Gastrocnemius medialis (tissue), 4 donors: ENCODE measurements at regions not wholly inside any gene's neighbourhood (a gene's known extent, or its start where the extent isn't known, plus 50 kb on each side); places are given as distances from the start of the nearest gene placed in this dataset.

ENCODE experiments used
- ATAC-seq, 2 donors: fragments of 150-250 bp; one replicate each; pipeline ENCODE4 v1.9.1; 2016
- DNase-seq, 2 donors: peaks; one replicate each; pipeline ENCODE4 v3.0.0-alpha.2; 2019
- H3K27ac ChIP-seq, 4 donors: fragments of 200-600 bp; sonication (generic); 1 replicate in 1 of 4; 2 replicates in 3 of 4; pipeline ENCODE4 v1.5.1; 2016 to 2018; ENCODE audit warnings: mild to moderate bottlenecking in 2 of 4, moderate library complexity in 1 of 4
- H3K27me3 ChIP-seq, 3 donors: fragments of 200-600 bp; sonication (generic) in 2 of 3; 1 replicate in 1 of 3; 2 replicates in 2 of 3; pipeline versions ENCODE4 v1.5.1 to v1.6.0; 2016 to 2019; ENCODE audit warnings: mild to moderate bottlenecking in 1 of 3, moderate library complexity in 1 of 3
- H3K36me3 ChIP-seq, 2 donors: fragments of 200-600 bp; sonication (generic) in 1 of 2; one replicate each; pipeline ENCODE4 v1.5.1; 2017 to 2018
- H3K4me1 ChIP-seq, 2 donors: fragments of 200-600 bp; sonication (generic) in 1 of 2; one replicate each; pipeline ENCODE4 v1.5.1; 2016 to 2017; ENCODE audit warnings: mild to moderate bottlenecking in 2 of 2
- H3K4me3 ChIP-seq, 4 donors: fragments of 200-600 bp; sonication (generic) in 3 of 4; 1 replicate in 1 of 4; 2 replicates in 3 of 4; pipeline ENCODE4 v1.5.1; 2016 to 2019; ENCODE audit warnings: mild to moderate bottlenecking in 2 of 4
- H3K9me3 ChIP-seq, 3 donors: fragments of 200-600 bp; sonication (generic) in 2 of 3; 1 replicate in 1 of 3; 2 replicates in 2 of 3; pipeline ENCODE4 v1.5.1; 2016 to 2019
- POLR2A ChIP-seq, 2 donors: fragments of 450-650 bp; IDR thresholded peaks; one replicate each; pipeline ENCODE4 v1.6.1; 2017; ENCODE audit warnings: antibody characterized with exemption in 2 of 2, mild to moderate bottlenecking in 2 of 2, moderate library complexity in 2 of 2
- in situ Hi-C, 4 donors: fragments of 200-750 bp; cut with MboI; loops; one replicate each; pipeline versions ENCODE4 v1.15.0 to v1.8.0; 2017; ENCODE audit warnings: low sequenced_read_pairs in 4 of 4
- intact Hi-C: fragments of 100-400 bp; cut with DNase I; formaldehyde crosslinking; loops from one replicate; pipeline ENCODE4 v1.15.1; 2023; ENCODE audit warnings: low total_unique reads
- TF ChIP-seq, protein P1 (sequence below), 5 experiments: fragments of 450-650 bp in 3 of 5; fragments of 200-600 bp in 2 of 5; sonication (generic) in 2 of 5; IDR thresholded peaks in 4 of 5; conservative IDR thresholded peaks in 1 of 5; 1 replicate in 4 of 5; 2 replicates in 1 of 5; pipeline ENCODE4 v1.5.1; 2016 to 2019; ENCODE audit warnings: antibody characterized with exemption in 5 of 5, mild to moderate bottlenecking in 3 of 5, moderate library complexity in 3 of 5

DNA sequence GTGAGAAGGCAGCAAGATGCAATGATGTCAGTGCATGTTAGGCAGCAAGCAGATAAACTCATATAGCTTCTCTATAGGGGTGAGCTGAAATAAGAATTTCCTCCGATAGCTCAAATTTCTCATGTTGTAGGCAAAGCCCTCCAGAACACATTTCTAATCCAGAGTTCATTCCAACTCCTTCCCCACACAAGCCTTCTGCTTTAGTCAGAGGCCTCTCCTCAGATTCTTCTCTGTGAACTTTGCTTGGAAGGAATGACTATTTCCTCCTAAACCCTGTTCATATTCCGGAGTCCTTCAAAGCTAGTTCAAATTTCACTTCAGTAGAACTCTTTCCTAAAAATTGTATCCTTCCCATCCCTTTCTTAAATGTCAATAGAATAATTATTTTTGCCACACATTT is 144.8 kb downstream of the KCNJ2 start:
- no peak overlapping the region for H3K4me3 ChIP-seq
- H3K36me3 ChIP-seq, result no peaks in the 10 kb centered on the region
- H3K9me3 ChIP-seq, result no peaks in the 10 kb centered on the region
- H3K27ac ChIP-seq, result no peak overlapping the region
- TF ChIP-seq POLR2A (IDR thresholded peaks at IDR 0.05), result no peak
- TF ChIP-seq, protein P1, sequence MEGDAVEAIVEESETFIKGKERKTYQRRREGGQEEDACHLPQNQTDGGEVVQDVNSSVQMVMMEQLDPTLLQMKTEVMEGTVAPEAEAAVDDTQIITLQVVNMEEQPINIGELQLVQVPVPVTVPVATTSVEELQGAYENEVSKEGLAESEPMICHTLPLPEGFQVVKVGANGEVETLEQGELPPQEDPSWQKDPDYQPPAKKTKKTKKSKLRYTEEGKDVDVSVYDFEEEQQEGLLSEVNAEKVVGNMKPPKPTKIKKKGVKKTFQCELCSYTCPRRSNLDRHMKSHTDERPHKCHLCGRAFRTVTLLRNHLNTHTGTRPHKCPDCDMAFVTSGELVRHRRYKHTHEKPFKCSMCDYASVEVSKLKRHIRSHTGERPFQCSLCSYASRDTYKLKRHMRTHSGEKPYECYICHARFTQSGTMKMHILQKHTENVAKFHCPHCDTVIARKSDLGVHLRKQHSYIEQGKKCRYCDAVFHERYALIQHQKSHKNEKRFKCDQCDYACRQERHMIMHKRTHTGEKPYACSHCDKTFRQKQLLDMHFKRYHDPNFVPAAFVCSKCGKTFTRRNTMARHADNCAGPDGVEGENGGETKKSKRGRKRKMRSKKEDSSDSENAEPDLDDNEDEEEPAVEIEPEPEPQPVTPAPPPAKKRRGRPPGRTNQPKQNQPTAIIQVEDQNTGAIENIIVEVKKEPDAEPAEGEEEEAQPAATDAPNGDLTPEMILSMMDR (IDR thresholded peaks at IDR 0.05 in 4 of 5, conservative IDR thresholded peaks at IDR 0.05 in 1 of 5), result no peak
- H3K27me3 ChIP-seq, result no peaks in the 10 kb centered on the region
- ATAC-seq (no peak), DNase-seq (no peak)
- in situ Hi-C loops, result no loop called here
- H3K4me1 ChIP-seq, result peaks cover 28 to 30% of the 10 kb centered on the region in 2 donors
- intact Hi-C loops, result loop anchor here (10.0 kb wide), 1 partner anchor 149 kb away; the partner anchor contains the start of gene KCNJ2

DNA sequence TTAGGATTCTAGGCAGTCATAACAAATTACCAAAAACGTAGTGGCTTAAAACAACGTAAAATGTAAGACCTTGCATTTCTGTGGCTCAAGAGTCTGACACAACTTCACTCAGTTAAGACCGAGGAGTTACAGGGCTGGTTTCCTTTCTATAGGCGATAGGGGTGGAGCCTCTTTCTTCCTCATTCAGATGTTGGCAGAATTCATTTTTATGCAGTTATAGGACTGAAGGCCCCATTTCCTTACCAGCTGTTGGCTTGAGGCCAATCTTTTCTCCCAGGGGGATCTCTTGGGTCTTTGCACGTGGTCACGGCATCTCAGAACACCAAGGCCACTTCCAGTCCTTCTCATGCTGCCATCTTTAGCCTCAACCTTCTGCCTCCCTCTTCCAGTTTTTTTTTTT is 145.2 kb downstream of the KCNJ2 start:
- peaks cover 30% of the 10 kb centered on the region in 2 donors for H3K4me1 ChIP-seq
- ATAC-seq (no peak), DNase-seq (no peak)
- no peak for TF ChIP-seq POLR2A (IDR thresholded peaks at IDR 0.05)
- TF ChIP-seq, protein P1 (IDR thresholded peaks at IDR 0.05 in 4 of 5, conservative IDR thresholded peaks at IDR 0.05 in 1 of 5), result no peak
- H3K36me3 ChIP-seq, result no peaks in the 10 kb centered on the region
- intact Hi-C loops (loop anchor here (10.0 kb wide), 1 partner anchor 150 kb away; the partner anchor contains the start of gene KCNJ2), in situ Hi-C loops (no loop called here)
- H3K9me3 ChIP-seq, result no peaks in the 10 kb centered on the region
- no peaks in the 10 kb centered on the region for H3K27me3 ChIP-seq
- H3K27ac ChIP-seq, result no peak overlapping the region
- H3K4me3 ChIP-seq, result no peak overlapping the region

DNA sequence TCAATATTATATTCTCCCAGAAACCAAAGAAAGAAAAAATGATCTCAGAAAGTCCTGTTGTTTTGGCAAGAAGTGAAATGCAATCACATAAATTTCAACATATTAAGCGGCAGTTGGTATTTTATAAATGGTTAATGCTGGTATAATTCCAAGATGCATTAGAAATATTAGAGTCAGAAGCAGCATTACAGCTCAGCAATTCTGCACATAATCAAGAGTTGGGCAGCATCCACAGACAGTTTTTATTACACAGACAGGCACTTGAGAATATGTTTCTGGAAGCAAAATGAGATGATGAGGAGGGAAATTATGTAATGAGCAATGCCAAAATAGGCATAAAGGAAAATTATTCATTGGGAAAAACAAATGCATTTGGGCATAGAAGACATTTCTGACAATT is 148.1 kb downstream of the KCNJ2 start:
- intact Hi-C loops, result loop anchor here (10.0 kb wide), 1 partner anchor 153 kb away; the partner anchor contains the start of gene KCNJ2
- TF ChIP-seq, protein P1 (IDR thresholded peaks at IDR 0.05 in 4 of 5, conservative IDR thresholded peaks at IDR 0.05 in 1 of 5), result no peak
- no peak for TF ChIP-seq POLR2A (IDR thresholded peaks at IDR 0.05)
- Histone ChIP-seq H3K27me3 (no peaks in the 10 kb centered on the region), H3K27ac (no peak overlapping the region), H3K9me3 (no peaks in the 10 kb centered on the region), H3K4me3 (no peak overlapping the region), H3K36me3 (no peaks in the 10 kb centered on the region), H3K4me1 (peaks cover 18 to 23% of the 10 kb centered on the region in 2 donors)
- DNase-seq (no peak), ATAC-seq (no peak)
- in situ Hi-C loops, result no loop called here

DNA sequence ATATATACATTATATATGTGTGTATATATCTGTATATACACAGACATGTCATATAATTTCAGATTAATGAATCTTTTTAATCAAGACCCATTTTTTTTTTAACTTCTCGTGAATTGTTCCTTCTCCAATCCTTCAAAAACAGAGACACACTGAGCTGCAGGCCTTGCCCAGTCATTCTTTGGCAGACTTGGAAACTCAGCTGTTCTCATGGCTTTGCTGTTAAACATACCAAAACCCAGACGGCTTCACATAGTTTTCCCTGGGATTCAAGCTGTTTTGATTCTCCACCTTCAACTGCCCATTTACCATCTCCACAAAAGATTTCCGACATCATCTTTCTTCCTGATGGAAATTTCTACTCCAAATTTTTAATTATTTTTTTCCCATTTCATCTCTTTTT is 148.7 kb downstream of the KCNJ2 start:
- intact Hi-C loops (loop anchor here (10.0 kb wide), 1 partner anchor 153 kb away; the partner anchor contains the start of gene KCNJ2), in situ Hi-C loops (no loop called here)
- no peaks in the 10 kb centered on the region for H3K9me3 ChIP-seq
- H3K4me1 ChIP-seq, result peaks cover 17 to 23% of the 10 kb centered on the region in 2 donors
- DNase-seq (no peak), ATAC-seq (no peak)
- TF ChIP-seq, protein P1 (IDR thresholded peaks at IDR 0.05 in 4 of 5, conservative IDR thresholded peaks at IDR 0.05 in 1 of 5), result no peak
- no peak for TF ChIP-seq POLR2A (IDR thresholded peaks at IDR 0.05)
- no peaks in the 10 kb centered on the region for H3K27me3 ChIP-seq
- H3K36me3 ChIP-seq, result no peaks in the 10 kb centered on the region
- H3K27ac ChIP-seq, result no peak overlapping the region
- no peak overlapping the region for H3K4me3 ChIP-seq

DNA sequence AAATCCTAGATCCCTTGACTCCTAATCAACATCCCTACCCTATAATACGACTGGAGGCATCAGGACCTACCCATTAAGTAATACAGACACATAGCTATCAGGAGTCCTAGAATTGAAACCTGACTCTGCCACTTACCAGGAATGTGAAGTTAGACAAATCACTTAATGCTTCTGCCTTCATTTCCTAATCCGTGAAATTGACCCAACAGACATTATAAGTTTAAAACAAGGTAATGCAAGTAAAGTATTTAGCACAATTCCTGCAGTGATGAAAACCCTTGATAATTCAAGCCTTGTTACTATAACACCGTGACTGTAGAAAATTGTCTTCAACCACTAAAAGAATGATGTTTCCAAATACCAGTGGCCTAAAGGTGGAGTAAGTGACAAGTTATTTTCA is 150.2 kb downstream of the KCNJ2 start:
- Histone ChIP-seq H3K36me3 (no peaks in the 10 kb centered on the region), H3K4me3 (no peak overlapping the region), H3K9me3 (no peaks in the 10 kb centered on the region), H3K4me1 (peaks cover 15 to 19% of the 10 kb centered on the region in 2 donors), H3K27me3 (no peaks in the 10 kb centered on the region), H3K27ac (no peak overlapping the region)
- TF ChIP-seq POLR2A (IDR thresholded peaks at IDR 0.05), result no peak
- TF ChIP-seq, protein P1 (IDR thresholded peaks at IDR 0.05 in 4 of 5, conservative IDR thresholded peaks at IDR 0.05 in 1 of 5), result no peak
- in situ Hi-C loops, result no loop called here
- DNase-seq, result no peak
- ATAC-seq, result no peak
- intact Hi-C loops, result loop anchor here (10.0 kb wide), 1 partner anchor 155 kb away; the partner anchor contains the start of gene KCNJ2
